GM12891 (cell line): ENCODE measurements at regions not wholly inside any gene's neighbourhood (a gene's known extent, or its start where the extent isn't known, plus 50 kb on each side); places are given as distances from the start of the nearest gene placed in this dataset.

ENCODE experiments used
- PAX5 ChIP-seq: IDR thresholded peaks from 2 replicates; pipeline ENCODE4 v1.6.1; 2011; ENCODE audit warnings: low read length, moderate library complexity, mild to moderate bottlenecking; ENCODE audit not compliant: insufficient read depth, severe bottlenecking
- POLR2A ChIP-seq: IDR thresholded peaks from 2 replicates; pipeline ENCODE4 v1.6.1; 2011; ENCODE audit warnings: low read depth, low read length, control low read depth
- POLR2AphosphoS5 ChIP-seq: IDR thresholded peaks from 2 replicates; pipeline ENCODE4 v1.6.1; 2011; ENCODE audit warnings: low read depth, low read length, control low read depth
- POU2F2 ChIP-seq: IDR thresholded peaks from 2 replicates; pipeline ENCODE4 v1.6.1; 2011; ENCODE audit warnings: low read depth, mild to moderate bottlenecking, control low read depth, low read length, moderate library complexity
- SPI1 ChIP-seq: IDR thresholded peaks from 2 replicates; pipeline ENCODE4 v1.6.1; 2011; ENCODE audit warnings: low read depth, low read length, control low read depth
- TAF1 ChIP-seq: IDR thresholded peaks from 2 replicates; pipeline ENCODE4 v1.6.1; 2011; ENCODE audit warnings: low read depth, low read length, control low read depth

DNA sequence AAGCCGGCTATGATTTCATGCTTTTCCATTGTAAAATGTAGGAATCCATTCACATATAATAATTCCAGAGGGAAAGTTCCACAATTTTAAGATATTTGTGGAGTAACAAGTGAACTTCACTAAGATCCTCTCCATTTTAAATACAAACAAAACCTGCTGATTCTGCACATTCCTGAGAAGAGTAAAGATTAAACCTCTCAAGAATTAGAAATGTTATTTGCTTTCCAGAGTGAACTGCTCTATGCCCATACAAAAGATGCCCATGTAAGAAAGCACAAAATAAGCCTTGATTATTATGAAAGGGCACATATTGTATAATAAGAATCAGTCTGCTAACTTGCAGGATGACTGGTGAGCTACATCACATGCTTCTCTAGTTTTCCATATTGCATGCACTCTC lies 241.5 kb downstream of the COX18 start:
- TF ChIP-seq POLR2AphosphoS5 (no peak), POLR2A (no peak), TAF1 (no peak), SPI1 (no peak), POU2F2 (no peak), PAX5 (no peak)
